ENCODE measurements at regions not wholly inside any gene's neighbourhood (a gene's known extent, or its start where the extent isn't known, plus 50 kb on each side); places are given as distances from the start of the nearest gene placed in this dataset.

- Histone ChIP-seq H3K4me1 (no peaks in the 10 kb centered on the region), H3K4me3 (no peak overlapping the region), H3K27ac (no peak overlapping the region), H3K9me3 (no peaks in the 10 kb centered on the region), H3K27me3 (no peaks in the 10 kb centered on the region), H3K36me3 (no peaks in the 10 kb centered on the region)
- no peak for DNase-seq
- TF ChIP-seq, protein P1, sequence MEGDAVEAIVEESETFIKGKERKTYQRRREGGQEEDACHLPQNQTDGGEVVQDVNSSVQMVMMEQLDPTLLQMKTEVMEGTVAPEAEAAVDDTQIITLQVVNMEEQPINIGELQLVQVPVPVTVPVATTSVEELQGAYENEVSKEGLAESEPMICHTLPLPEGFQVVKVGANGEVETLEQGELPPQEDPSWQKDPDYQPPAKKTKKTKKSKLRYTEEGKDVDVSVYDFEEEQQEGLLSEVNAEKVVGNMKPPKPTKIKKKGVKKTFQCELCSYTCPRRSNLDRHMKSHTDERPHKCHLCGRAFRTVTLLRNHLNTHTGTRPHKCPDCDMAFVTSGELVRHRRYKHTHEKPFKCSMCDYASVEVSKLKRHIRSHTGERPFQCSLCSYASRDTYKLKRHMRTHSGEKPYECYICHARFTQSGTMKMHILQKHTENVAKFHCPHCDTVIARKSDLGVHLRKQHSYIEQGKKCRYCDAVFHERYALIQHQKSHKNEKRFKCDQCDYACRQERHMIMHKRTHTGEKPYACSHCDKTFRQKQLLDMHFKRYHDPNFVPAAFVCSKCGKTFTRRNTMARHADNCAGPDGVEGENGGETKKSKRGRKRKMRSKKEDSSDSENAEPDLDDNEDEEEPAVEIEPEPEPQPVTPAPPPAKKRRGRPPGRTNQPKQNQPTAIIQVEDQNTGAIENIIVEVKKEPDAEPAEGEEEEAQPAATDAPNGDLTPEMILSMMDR (IDR thresholded peaks at IDR 0.05): no peak
- TF ChIP-seq EP300 (IDR thresholded peaks at IDR 0.05): no peak
- no peak for TF ChIP-seq POLR2A (IDR thresholded peaks at IDR 0.05)
- no peak for TF ChIP-seq POLR2AphosphoS5 (IDR thresholded peaks at IDR 0.05)
- 25 to 71% methylated on average over 8 of the region's 8 CpGs for WGBS, 2 donors
- intact Hi-C loops (cut with DNase I): no loop called here
These were observed 211.3 kb upstream of the RPS6KA3 start for GRCh38 chrX:20477836-20478524.

GRCh38 chrX:20477219-20477618 lies 210.5 kb upstream of the RPS6KA3 start:
- Histone ChIP-seq H3K36me3 (no peaks in the 10 kb centered on the region), H3K4me3 (no peak overlapping the region), H3K9me3 (no peaks in the 10 kb centered on the region), H3K27ac (no peak overlapping the region), H3K27me3 (no peaks in the 10 kb centered on the region), H3K4me1 (no peaks in the 10 kb centered on the region)
- WGBS, 2 donors: 41 to 66% methylated on average over 3 of the region's 3 CpGs
- TF ChIP-seq, protein P1 (IDR thresholded peaks at IDR 0.05): no peak
- no peak for TF ChIP-seq POLR2AphosphoS5 (IDR thresholded peaks at IDR 0.05)
- no peak for TF ChIP-seq POLR2A (IDR thresholded peaks at IDR 0.05)
- TF ChIP-seq EP300 (IDR thresholded peaks at IDR 0.05): no peak
- no peak for DNase-seq
- intact Hi-C loops (cut with DNase I): no loop called here

- no peaks in the 10 kb centered on the region for H3K9me3 ChIP-seq
- intact Hi-C loops (cut with DNase I): no loop called here
- 90 to 91% methylated on average over 4 of the region's 4 CpGs for WGBS, 2 donors
These were observed 206.0 kb upstream of the RPS6KA3 start for GRCh38 chrX:20472620-20473258.

DNA sequence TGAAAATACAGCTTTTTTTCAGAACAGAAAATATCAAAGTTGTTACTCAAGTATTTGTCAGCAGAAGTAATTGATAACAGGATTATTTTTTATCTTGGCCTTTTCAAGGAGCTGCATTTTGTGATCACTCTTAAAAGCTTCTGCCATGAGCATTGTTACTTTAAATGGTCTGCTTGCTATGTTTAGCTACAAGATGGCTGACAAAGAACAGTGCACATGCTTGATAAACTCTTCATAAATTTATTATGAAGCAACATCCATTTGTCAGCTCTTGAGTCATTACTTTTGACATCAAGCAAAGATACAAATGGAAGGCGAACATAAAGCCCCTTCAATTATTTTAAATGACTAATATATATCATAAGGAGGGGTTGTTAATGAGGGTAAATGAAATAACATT lies 205.4 kb upstream of the RPS6KA3 start:
- no peaks in the 10 kb centered on the region for H3K4me1 ChIP-seq
- no peaks in the 10 kb centered on the region for H3K36me3 ChIP-seq
- no peaks in the 10 kb centered on the region for H3K27me3 ChIP-seq
- H3K27ac ChIP-seq: no peak overlapping the region
- intact Hi-C loops (cut with DNase I): no loop called here
- H3K9me3 ChIP-seq: no peaks in the 10 kb centered on the region
- TF ChIP-seq POLR2AphosphoS5 (IDR thresholded peaks at IDR 0.05) (peak in 2 of 4 donors; percentile 59 to 68), EP300 (IDR thresholded peaks at IDR 0.05) (no peak)
- no peak for DNase-seq
- H3K4me3 ChIP-seq: no peak overlapping the region
- WGBS, 2 donors: 85 to 93% methylated on average over 1 of the region's 1 CpG

More at GRCh38 chrX:20472620-20473258, 206.0 kb upstream of the RPS6KA3 start:
- H3K4me3 ChIP-seq: no peak overlapping the region
- no peaks in the 10 kb centered on the region for H3K4me1 ChIP-seq
- H3K27me3 ChIP-seq: no peaks in the 10 kb centered on the region
- TF ChIP-seq EP300 (IDR thresholded peaks at IDR 0.05) (no peak), POLR2A (IDR thresholded peaks at IDR 0.05) (no peak), POLR2AphosphoS5 (IDR thresholded peaks at IDR 0.05) (no peak)
- TF ChIP-seq, protein P1 (IDR thresholded peaks at IDR 0.05): no peak
- DNase-seq: no peak
- H3K27ac ChIP-seq: no peak overlapping the region
- H3K36me3 ChIP-seq: no peaks in the 10 kb centered on the region

- no peak for DNase-seq
- TF ChIP-seq EP300 (IDR thresholded peaks at IDR 0.05) (no peak), POLR2A (IDR thresholded peaks at IDR 0.05) (no peak), POLR2AphosphoS5 (IDR thresholded peaks at IDR 0.05) (no peak)
- TF ChIP-seq, protein P1 (IDR thresholded peaks at IDR 0.05): no peak
- H3K36me3 ChIP-seq: no peaks in the 10 kb centered on the region
- intact Hi-C loops (cut with DNase I): no loop called here
- H3K27ac ChIP-seq: no peak overlapping the region
- no peaks in the 10 kb centered on the region for H3K27me3 ChIP-seq
- no peaks in the 10 kb centered on the region for H3K9me3 ChIP-seq
- H3K4me3 ChIP-seq: no peak overlapping the region
- no peaks in the 10 kb centered on the region for H3K4me1 ChIP-seq
These were observed 204.8 kb upstream of the RPS6KA3 start for GRCh38 chrX:20471483-20471882.

Data from sigmoid colon (tissue), 6 donors.